ENCODE measurements at regions not wholly inside any gene's neighbourhood (a gene's known extent, or its start where the extent isn't known, plus 50 kb on each side); places are given as distances from the start of the nearest gene placed in this dataset.

GRCh38 chr5:88470745-88471144, 202.1 kb upstream of the TMEM161B start:
- no peak for ATAC-seq (ENCODE audit: insufficient read depth, low read depth)
- Histone ChIP-seq H3K9me3 (ENCODE audit: insufficient read depth, low read length, severe bottlenecking) (no peaks in the 10 kb centered on the region), H3K27ac (ENCODE audit: low read length) (no peak overlapping the region), H3K27me3 (ENCODE audit: insufficient read depth, low read length, poor library complexity) (no peaks in the 10 kb centered on the region), H3K36me3 (ENCODE audit: insufficient read depth, low read length) (no peaks in the 10 kb centered on the region), H2AFZ (ENCODE audit: low read depth, low read length) (no peak overlapping the region), H3K4me3 (ENCODE audit: low read depth in 1 of 2, low read length in 2 of 2) (no peak overlapping the region), H3K9ac (ENCODE audit: low read depth, low read length) (no peak overlapping the region), H4K20me1 (ENCODE audit: insufficient read depth, low read length) (no peaks in the 10 kb centered on the region), H3K4me2 (ENCODE audit: insufficient read depth, low read length) (no peak overlapping the region), H3K79me2 (ENCODE audit: insufficient read depth, low read length) (no peaks in the 10 kb centered on the region), H3K4me1 (ENCODE audit: insufficient read depth, low read length) (no peaks in the 10 kb centered on the region)
- no peak for DNase-seq
- TF ChIP-seq CTCF (IDR thresholded peaks at IDR 0.05; ENCODE audit: borderline replicate concordance, extremely low read depth, low read length, poor library complexity, severe bottlenecking) = no peak
- no peak for TF ChIP-seq EZH2 (IDR thresholded peaks at IDR 0.05; ENCODE audit: borderline replicate concordance, low read depth, low read length, severe bottlenecking)

GRCh38 chr5:88459971-88460370, 191.3 kb upstream of the TMEM161B start:
- Histone ChIP-seq H3K27me3 (ENCODE audit: insufficient read depth, low read length, poor library complexity) (no peaks in the 10 kb centered on the region), H3K27ac (ENCODE audit: low read length) (no peak overlapping the region), H4K20me1 (ENCODE audit: insufficient read depth, low read length) (no peaks in the 10 kb centered on the region), H3K79me2 (ENCODE audit: insufficient read depth, low read length) (no peaks in the 10 kb centered on the region), H3K36me3 (ENCODE audit: insufficient read depth, low read length) (no peaks in the 10 kb centered on the region), H2AFZ (ENCODE audit: low read depth, low read length) (no peak overlapping the region), H3K4me1 (ENCODE audit: insufficient read depth, low read length) (no peaks in the 10 kb centered on the region), H3K4me3 (ENCODE audit: low read depth in 1 of 2, low read length in 2 of 2) (no peak overlapping the region), H3K4me2 (ENCODE audit: insufficient read depth, low read length) (no peak overlapping the region), H3K9me3 (ENCODE audit: insufficient read depth, low read length, severe bottlenecking) (no peaks in the 10 kb centered on the region), H3K9ac (ENCODE audit: low read depth, low read length) (no peak overlapping the region)
- DNase-seq (no peak), ATAC-seq (ENCODE audit: insufficient read depth, low read depth) (no peak)
- TF ChIP-seq CTCF (IDR thresholded peaks at IDR 0.05; ENCODE audit: borderline replicate concordance, extremely low read depth, low read length, poor library complexity, severe bottlenecking) (no peak), EZH2 (IDR thresholded peaks at IDR 0.05; ENCODE audit: borderline replicate concordance, low read depth, low read length, severe bottlenecking) (no peak)

DNA sequence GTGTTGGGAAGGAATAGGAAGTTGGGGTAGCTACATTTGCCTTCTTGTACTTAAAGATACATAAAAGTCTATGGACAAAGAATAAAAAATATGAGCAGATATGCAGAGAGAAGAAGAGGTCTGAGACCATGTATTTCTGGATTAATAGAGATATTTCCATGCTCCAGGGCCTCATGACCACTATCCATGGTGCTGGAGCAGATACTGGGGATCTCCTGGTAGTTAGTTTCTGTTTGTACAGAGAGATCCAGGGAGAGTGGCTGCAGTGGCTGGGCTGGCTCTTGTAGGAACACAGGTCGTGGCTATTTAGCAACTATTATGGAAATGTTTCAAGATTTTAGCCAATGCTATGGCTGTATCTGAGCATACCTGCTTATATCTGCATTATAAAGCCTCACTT, 184.2 kb upstream of the TMEM161B start:
- H3K79me2 ChIP-seq (ENCODE audit: insufficient read depth, low read length) = no peaks in the 10 kb centered on the region
- TF ChIP-seq CTCF (IDR thresholded peaks at IDR 0.05; ENCODE audit: borderline replicate concordance, extremely low read depth, low read length, poor library complexity, severe bottlenecking) (no peak), EZH2 (IDR thresholded peaks at IDR 0.05; ENCODE audit: borderline replicate concordance, low read depth, low read length, severe bottlenecking) (no peak)
- no peak overlapping the region for H3K4me2 ChIP-seq (ENCODE audit: insufficient read depth, low read length)
- H3K4me3 ChIP-seq (ENCODE audit: low read depth in 1 of 2, low read length in 2 of 2) = no peak overlapping the region
- no peaks in the 10 kb centered on the region for H4K20me1 ChIP-seq (ENCODE audit: insufficient read depth, low read length)
- no peak overlapping the region for H3K9ac ChIP-seq (ENCODE audit: low read depth, low read length)
- DNase-seq (no peak), ATAC-seq (ENCODE audit: insufficient read depth, low read depth) (no peak)
- H3K27ac ChIP-seq (ENCODE audit: low read length) = no peak overlapping the region
- no peaks in the 10 kb centered on the region for H3K27me3 ChIP-seq (ENCODE audit: insufficient read depth, low read length, poor library complexity)
- no peaks in the 10 kb centered on the region for H3K4me1 ChIP-seq (ENCODE audit: insufficient read depth, low read length)
- no peak overlapping the region for H2AFZ ChIP-seq (ENCODE audit: low read depth, low read length)
- H3K36me3 ChIP-seq (ENCODE audit: insufficient read depth, low read length) = no peaks in the 10 kb centered on the region
- no peaks in the 10 kb centered on the region for H3K9me3 ChIP-seq (ENCODE audit: insufficient read depth, low read length, severe bottlenecking)

DNA sequence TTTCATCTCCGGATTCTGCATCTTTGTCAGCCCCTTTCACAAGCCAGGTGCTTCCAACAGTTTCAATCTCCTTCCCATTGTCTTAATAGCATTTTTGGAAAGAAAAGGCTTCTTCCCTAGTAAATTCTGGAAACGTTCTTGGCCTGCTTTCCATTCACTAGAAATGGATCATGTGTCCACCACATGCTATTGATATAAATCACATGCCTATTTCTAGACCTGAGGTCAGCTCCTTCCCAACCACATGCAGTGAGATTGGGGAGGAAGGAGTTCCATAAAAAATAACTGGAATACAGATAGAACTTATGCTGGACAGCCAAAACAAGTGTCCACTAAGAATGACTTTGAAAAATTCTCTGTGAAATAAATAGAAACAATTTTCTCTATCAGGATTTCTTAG, 181.6 kb upstream of the TMEM161B start:
- H3K27ac ChIP-seq (ENCODE audit: low read length) = no peak overlapping the region
- H3K79me2 ChIP-seq (ENCODE audit: insufficient read depth, low read length) = no peaks in the 10 kb centered on the region
- no peak overlapping the region for H3K4me2 ChIP-seq (ENCODE audit: insufficient read depth, low read length)
- no peaks in the 10 kb centered on the region for H3K27me3 ChIP-seq (ENCODE audit: insufficient read depth, low read length, poor library complexity)
- no peaks in the 10 kb centered on the region for H3K4me1 ChIP-seq (ENCODE audit: insufficient read depth, low read length)
- TF ChIP-seq EZH2 (IDR thresholded peaks at IDR 0.05; ENCODE audit: borderline replicate concordance, low read depth, low read length, severe bottlenecking) = no peak
- TF ChIP-seq CTCF (IDR thresholded peaks at IDR 0.05; ENCODE audit: borderline replicate concordance, extremely low read depth, low read length, poor library complexity, severe bottlenecking) = no peak
- no peaks in the 10 kb centered on the region for H3K36me3 ChIP-seq (ENCODE audit: insufficient read depth, low read length)
- DNase-seq (no peak), ATAC-seq (ENCODE audit: insufficient read depth, low read depth) (no peak)
- H4K20me1 ChIP-seq (ENCODE audit: insufficient read depth, low read length) = no peaks in the 10 kb centered on the region
- H2AFZ ChIP-seq (ENCODE audit: low read depth, low read length) = no peak overlapping the region
- no peak overlapping the region for H3K4me3 ChIP-seq (ENCODE audit: low read depth in 1 of 2, low read length in 2 of 2)
- no peaks in the 10 kb centered on the region for H3K9me3 ChIP-seq (ENCODE audit: insufficient read depth, low read length, severe bottlenecking)
- H3K9ac ChIP-seq (ENCODE audit: low read depth, low read length) = no peak overlapping the region

All from DND-41 (cell line).